Tibial nerve (tissue), 4 donors: ENCODE measurements at regions not wholly inside any gene's neighbourhood (a gene's known extent, or its start where the extent isn't known, plus 50 kb on each side); places are given as distances from the start of the nearest gene placed in this dataset.

Source experiments
- DNase-seq, 2 donors: peaks; one replicate each; pipeline ENCODE4 v3.0.0-alpha.2; 2019; ENCODE audit warnings: low spot score in 2 of 2
- H3K27ac ChIP-seq, 4 donors: fragments of 200-600 bp; sonication (generic) in 3 of 4; one replicate each; pipeline ENCODE4 v1.5.1; 2017 to 2019; ENCODE audit warnings: mild to moderate bottlenecking in 1 of 4
- H3K27me3 ChIP-seq, 2 donors: fragments of 200-600 bp; sonication (generic) in 1 of 2; one replicate each; pipeline versions ENCODE4 v1.5.1 to v1.6.0; 2017 to 2019
- H3K36me3 ChIP-seq, 3 donors: fragments of 200-600 bp; sonication (generic); one replicate each; pipeline ENCODE4 v1.5.1; 2018 to 2019
- H3K4me1 ChIP-seq, 4 donors: fragments of 200-600 bp; sonication (generic) in 3 of 4; one replicate each; pipeline ENCODE4 v1.5.1; 2017 to 2019
- H3K4me3 ChIP-seq, 4 donors: fragments of 200-600 bp; sonication (generic) in 3 of 4; one replicate each; pipeline ENCODE4 v1.5.1; 2017 to 2019; ENCODE audit warnings: mild to moderate bottlenecking in 1 of 4, moderate library complexity in 1 of 4
- H3K9me3 ChIP-seq, 4 donors: fragments of 200-600 bp; sonication (generic) in 3 of 4; one replicate each; pipeline ENCODE4 v1.5.1; 2017 to 2019
- EP300 ChIP-seq, 2 donors: sonication (generic); formaldehyde crosslinking; IDR thresholded peaks; one replicate each; pipeline ENCODE4 v1.6.1; 2017; ENCODE audit warnings: antibody characterized with exemption in 2 of 2, mild to moderate bottlenecking in 1 of 2
- POLR2A ChIP-seq, 2 donors: fragments of 450-650 bp; IDR thresholded peaks; one replicate each; pipeline ENCODE4 v1.6.1; 2017; ENCODE audit warnings: antibody characterized with exemption in 2 of 2, mild to moderate bottlenecking in 2 of 2, moderate library complexity in 2 of 2
- WGBS, 2 donors: methylation state at CpG; one replicate each; pipeline ENCODE4 v1.1.5; 2018; 5-methylcytosine and 5-hydroxymethylcytosine counted together
- TF ChIP-seq, protein P1 (sequence below), 5 experiments: fragments of 200-600 bp in 3 of 5; fragments of 450-650 bp in 2 of 5; sonication (generic) in 3 of 5; IDR thresholded peaks; one replicate each; pipeline ENCODE4 v1.5.1; 2016 to 2019; ENCODE audit warnings: antibody characterized with exemption in 5 of 5, mild to moderate bottlenecking in 3 of 5, moderate library complexity in 2 of 5

DNA sequence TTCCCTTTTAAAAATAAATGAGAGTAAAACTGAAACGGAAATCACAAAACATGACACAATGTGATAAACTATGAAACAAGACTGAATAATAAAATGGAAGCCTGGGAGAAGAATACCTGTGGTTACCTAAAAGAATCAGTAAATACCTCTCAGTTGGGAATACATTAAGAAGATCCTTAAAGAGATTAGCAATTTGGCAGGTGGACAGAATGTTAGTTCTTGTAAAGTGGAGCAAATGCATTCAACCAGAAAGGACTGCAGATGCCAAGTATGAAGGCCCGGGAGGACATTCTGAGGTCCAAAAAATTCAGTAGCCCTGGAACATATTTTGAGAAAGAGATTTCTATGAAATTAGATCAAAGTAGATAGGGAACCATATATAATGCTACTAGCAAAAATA lies 861.3 kb upstream of the SEL1L start:
- no peaks in the 10 kb centered on the region for H3K9me3 ChIP-seq
- no peaks in the 10 kb centered on the region for H3K27me3 ChIP-seq
- 91% methylated on average over 2 of the region's 2 CpGs for WGBS, 2 donors
- no peak overlapping the region for H3K27ac ChIP-seq
- H3K4me1 ChIP-seq, result peaks cover 0 to 12% (median 0%) of the 10 kb centered on the region in 4 donors
- no peak overlapping the region for H3K4me3 ChIP-seq
- DNase-seq, result no peak
- TF ChIP-seq POLR2A (IDR thresholded peaks at IDR 0.05) (no peak), EP300 (IDR thresholded peaks at IDR 0.05) (no peak)
- TF ChIP-seq, protein P1, sequence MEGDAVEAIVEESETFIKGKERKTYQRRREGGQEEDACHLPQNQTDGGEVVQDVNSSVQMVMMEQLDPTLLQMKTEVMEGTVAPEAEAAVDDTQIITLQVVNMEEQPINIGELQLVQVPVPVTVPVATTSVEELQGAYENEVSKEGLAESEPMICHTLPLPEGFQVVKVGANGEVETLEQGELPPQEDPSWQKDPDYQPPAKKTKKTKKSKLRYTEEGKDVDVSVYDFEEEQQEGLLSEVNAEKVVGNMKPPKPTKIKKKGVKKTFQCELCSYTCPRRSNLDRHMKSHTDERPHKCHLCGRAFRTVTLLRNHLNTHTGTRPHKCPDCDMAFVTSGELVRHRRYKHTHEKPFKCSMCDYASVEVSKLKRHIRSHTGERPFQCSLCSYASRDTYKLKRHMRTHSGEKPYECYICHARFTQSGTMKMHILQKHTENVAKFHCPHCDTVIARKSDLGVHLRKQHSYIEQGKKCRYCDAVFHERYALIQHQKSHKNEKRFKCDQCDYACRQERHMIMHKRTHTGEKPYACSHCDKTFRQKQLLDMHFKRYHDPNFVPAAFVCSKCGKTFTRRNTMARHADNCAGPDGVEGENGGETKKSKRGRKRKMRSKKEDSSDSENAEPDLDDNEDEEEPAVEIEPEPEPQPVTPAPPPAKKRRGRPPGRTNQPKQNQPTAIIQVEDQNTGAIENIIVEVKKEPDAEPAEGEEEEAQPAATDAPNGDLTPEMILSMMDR (IDR thresholded peaks at IDR 0.05), result no peak
- H3K36me3 ChIP-seq, result no peaks in the 10 kb centered on the region

DNA sequence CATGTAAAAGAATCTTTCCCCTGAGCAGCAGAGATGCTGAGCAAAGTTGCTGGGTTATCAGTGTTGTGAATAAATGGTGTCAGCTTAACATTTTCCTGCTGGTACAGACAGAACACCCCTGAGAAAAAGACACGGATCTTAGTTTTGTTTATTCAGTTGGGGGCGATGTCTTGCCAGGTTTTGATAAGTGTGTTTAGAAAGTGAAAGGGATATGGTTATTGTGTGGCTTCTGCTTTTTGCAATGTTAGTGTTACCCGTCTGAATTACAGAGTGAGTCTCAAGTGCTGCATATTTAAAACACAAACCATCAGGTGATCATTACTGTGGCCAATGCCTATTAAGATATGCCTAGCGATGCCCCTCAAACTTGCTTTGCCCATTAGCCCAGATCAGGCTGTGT lies 864.6 kb upstream of the SEL1L start:
- DNase-seq, result no peak
- H3K27me3 ChIP-seq, result no peaks in the 10 kb centered on the region
- peak overlapping the region in 1 of 4 donors; percentile 35 for H3K27ac ChIP-seq
- H3K36me3 ChIP-seq, result no peaks in the 10 kb centered on the region
- no peak for TF ChIP-seq EP300 (IDR thresholded peaks at IDR 0.05)
- TF ChIP-seq POLR2A (IDR thresholded peaks at IDR 0.05), result no peak
- TF ChIP-seq, protein P1 (IDR thresholded peaks at IDR 0.05), result no peak
- no peak overlapping the region for H3K4me3 ChIP-seq
- peaks cover 0 to 11% (median 0%) of the 10 kb centered on the region in 4 donors for H3K4me1 ChIP-seq
- no peaks in the 10 kb centered on the region for H3K9me3 ChIP-seq
- WGBS, 2 donors, result 14 to 24% methylated on average over 4 of the region's 4 CpGs

DNA sequence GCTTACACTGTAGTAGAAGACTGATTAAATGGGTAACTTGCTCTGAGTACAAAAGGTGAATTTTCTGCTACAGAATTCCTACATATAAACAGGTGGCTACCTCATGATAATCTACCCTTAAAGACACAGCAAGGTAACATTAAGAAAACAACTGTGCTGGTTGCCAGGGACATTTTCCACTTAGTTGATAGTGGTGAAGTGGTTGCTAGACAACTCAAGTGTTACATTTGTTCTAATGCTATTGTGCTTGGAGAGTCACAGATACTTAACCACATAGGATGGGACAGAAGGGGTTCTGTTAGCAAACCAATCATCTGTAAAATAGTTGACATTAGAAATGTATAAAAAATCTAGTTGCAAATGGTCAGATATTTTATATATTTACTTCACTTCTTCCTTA lies 870.3 kb upstream of the SEL1L start:
- TF ChIP-seq EP300 (IDR thresholded peaks at IDR 0.05) (no peak), POLR2A (IDR thresholded peaks at IDR 0.05) (no peak)
- TF ChIP-seq, protein P1 (IDR thresholded peaks at IDR 0.05), result no peak
- Histone ChIP-seq H3K4me3 (no peak overlapping the region), H3K4me1 (no peaks in the 10 kb centered on the region), H3K36me3 (no peaks in the 10 kb centered on the region), H3K9me3 (no peaks in the 10 kb centered on the region), H3K27ac (no peak overlapping the region), H3K27me3 (no peaks in the 10 kb centered on the region)
- DNase-seq, result no peak

DNA sequence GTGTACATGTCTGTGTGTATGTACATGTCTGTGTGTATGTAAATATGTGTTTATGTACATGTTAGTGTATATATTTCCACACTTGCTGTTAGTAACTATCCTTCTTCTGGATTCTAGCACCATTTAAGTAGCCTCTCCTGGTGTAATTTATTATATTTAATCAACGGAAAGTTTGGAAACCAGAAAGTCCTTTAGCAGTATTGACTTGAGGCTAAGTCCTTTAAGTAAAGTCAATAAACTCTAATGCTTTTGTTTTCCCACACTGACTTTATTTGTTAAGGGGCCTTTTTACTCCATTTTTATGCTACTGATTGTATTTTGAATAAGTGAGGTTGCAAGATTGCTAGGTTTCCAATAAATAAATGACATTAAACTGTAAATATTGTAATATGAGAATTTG lies 876.4 kb upstream of the SEL1L start:
- Histone ChIP-seq H3K9me3 (no peaks in the 10 kb centered on the region), H3K27ac (no peak overlapping the region), H3K36me3 (no peaks in the 10 kb centered on the region), H3K4me3 (no peak overlapping the region), H3K27me3 (no peaks in the 10 kb centered on the region), H3K4me1 (no peaks in the 10 kb centered on the region)
- TF ChIP-seq EP300 (IDR thresholded peaks at IDR 0.05), result no peak
- TF ChIP-seq POLR2A (IDR thresholded peaks at IDR 0.05), result no peak
- TF ChIP-seq, protein P1 (IDR thresholded peaks at IDR 0.05), result no peak
- 91 to 94% methylated on average over 1 of the region's 1 CpG for WGBS, 2 donors
- no peak for DNase-seq

DNA sequence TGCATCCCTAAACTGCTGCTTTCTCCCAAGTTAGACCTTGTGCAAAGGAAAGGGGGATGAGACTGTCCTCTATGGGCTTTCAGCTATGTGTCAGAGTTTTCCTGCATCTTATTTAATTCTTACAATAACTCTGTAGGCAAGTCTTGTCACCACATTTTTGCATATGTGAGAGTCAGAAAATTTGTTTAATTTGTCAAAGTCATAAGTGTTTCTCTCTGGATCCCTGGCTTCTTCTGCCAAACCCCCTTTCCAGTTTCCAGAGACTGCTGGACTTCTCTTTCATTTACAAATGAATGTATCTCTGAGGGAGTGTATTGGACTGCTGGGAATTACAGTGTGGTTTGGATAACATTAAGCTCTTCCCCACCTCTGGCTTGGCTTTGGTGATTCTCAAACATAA lies 877.6 kb upstream of the SEL1L start:
- DNase-seq, result no peak
- TF ChIP-seq, protein P1 (IDR thresholded peaks at IDR 0.05), result no peak
- TF ChIP-seq POLR2A (IDR thresholded peaks at IDR 0.05) (no peak), EP300 (IDR thresholded peaks at IDR 0.05) (no peak)
- no peak overlapping the region for H3K27ac ChIP-seq

More for the DNA sequence above, 877.6 kb upstream of the SEL1L start:
- Histone ChIP-seq H3K36me3 (no peaks in the 10 kb centered on the region), H3K9me3 (peaks cover 0 to 2% (median 0%) of the 10 kb centered on the region in 4 donors), H3K4me3 (no peak overlapping the region), H3K4me1 (no peaks in the 10 kb centered on the region), H3K27me3 (no peaks in the 10 kb centered on the region)
